Heart right ventricle (tissue), 16 donors: ENCODE measurements at regions not wholly inside any gene's neighbourhood (a gene's known extent, or its start where the extent isn't known, plus 50 kb on each side); places are given as distances from the start of the nearest gene placed in this dataset.

ENCODE experiments used
- ATAC-seq, 8 donors: fragments of 200-7000 bp; cut with Tn5 transposase; one replicate each; pipeline ENCODE4 v1.9.1; 2020; ENCODE audit warnings: mild to moderate bottlenecking in 8 of 8, moderate library complexity in 8 of 8, moderate number of reproducible peaks in 1 of 8
- DNase-seq, 2 donors: peaks; one replicate each; pipeline ENCODE4 v3.0.0-alpha.2; 2020
- H3K27ac ChIP-seq, 10 donors: fragments of 200-600 bp; sonication (generic) in 2 of 10; one replicate each; pipeline versions ENCODE4 v1.5.0 to v1.8.0; 2020 to 2022; ENCODE audit warnings: mild to moderate bottlenecking in 3 of 10
- H3K27me3 ChIP-seq, 7 donors: fragments of 200-600 bp; one replicate each; pipeline ENCODE4 v1.8.0; 2021 to 2022; ENCODE audit warnings: mild to moderate bottlenecking in 2 of 7
- H3K36me3 ChIP-seq, 9 donors: fragments of 200-600 bp; sonication (generic) in 1 of 9; one replicate each; pipeline versions ENCODE4 v1.5.0 to v1.8.0; 2020 to 2022; ENCODE audit warnings: mild to moderate bottlenecking in 2 of 9
- H3K4me1 ChIP-seq, 9 donors: fragments of 200-600 bp; sonication (generic) in 1 of 9; one replicate each; pipeline versions ENCODE4 v1.5.0 to v1.8.0; 2020 to 2022; ENCODE audit warnings: mild to moderate bottlenecking in 4 of 9
- H3K4me3 ChIP-seq, 10 donors: fragments of 200-600 bp; sonication (generic) in 2 of 10; one replicate each; pipeline versions ENCODE4 v1.5.0 to v1.8.0; 2020 to 2022; ENCODE audit warnings: mild to moderate bottlenecking in 7 of 10, moderate library complexity in 2 of 10
- H3K9me3 ChIP-seq, 11 donors: fragments of 200-600 bp in 10 of 11; sonication (generic) in 2 of 11; one replicate each; pipeline versions ENCODE4 v1.5.0 to v1.8.0; 2013 to 2022; ENCODE audit warnings: mild to moderate bottlenecking in 2 of 11, control low read depth in 1 of 11, moderate library complexity in 1 of 11
- CTCF ChIP-seq, 9 donors: fragments of 200-600 bp; sonication (generic) in 2 of 9; IDR thresholded peaks; one replicate each; pipeline versions ENCODE4 v1.5.0 to v1.8.0; 2021 to 2022; ENCODE audit warnings: antibody characterized with exemption in 9 of 9, mild to moderate bottlenecking in 5 of 9, moderate library complexity in 1 of 9
- WGBS, 2 donors: extraction: QIAGEN DNeasy Blood & Tissue Kit; methylation state at CpG; one replicate each; pipeline ENCODE4 v1.1.7; 2013; ENCODE audit warnings: inconsistent platforms in 1 of 2; 5-methylcytosine and 5-hydroxymethylcytosine counted together
- intact Hi-C, 10 donors: fragments of 100-400 bp; cut with DNase I; formaldehyde crosslinking; loops; one replicate each; pipeline versions ENCODE4 v1.11.1 to v1.14.2; 2022
- donor health status: Arrhythmogenic right ventricular cardiomyopathy.
- donor health status: ischemic (EF 13 %, LVEDD 7.1; RV severe dilation, severe dysfunction).
- donor health status: healthy with polysubstance abuse.
- donor health status: DM: no; HTN: yes; CAD: no.
- donor health status: DM: no; HTN: no; CAD: no.
- donor health status: ischemic (EF 25% LVEDD 6.9; RV normal size, moderate dysfunction).
- donor health status: ischemic (EF 25% LVEDD 5.7; RV mildly dilated, moderate dysfunction).
- donor health status: healthy.
- donor health status: DM: yes; HTN: yes; CAD: no.
- donor health status: Ischemic cardiomyopathy.
- donor health status: ischemic (EF 35%, LVEDD 5.7; RV mildly dilated, moderate dysfunction).
- donor health status: nonischemic (EF 11% LVEDD 7.7; RV severe dilation, severe dysfunction).
- donor health status: DM: yes; HTN: yes; CAD: no.
- donor health status: PGD.
- donor health status: ischemic (EF 29% LVEDD 5.4; RV normal size, mild dysfunction).
- donor health status: nonischemic (EF 23%, LVEDD 6.1; RV moderate dilation, normal function).

- H3K27ac ChIP-seq: no peak overlapping the region
- H3K36me3 ChIP-seq: no peaks in the 10 kb centered on the region
- DNase-seq (no peak), ATAC-seq (no peak)
- peaks cover 0 to 6% (median 3%) of the 10 kb centered on the region in 7 donors for H3K27me3 ChIP-seq
- TF ChIP-seq CTCF (IDR thresholded peaks at IDR 0.05): no peak
- H3K9me3 ChIP-seq: no peaks in the 10 kb centered on the region
- H3K4me1 ChIP-seq: peaks cover 0 to 11% (median 0%) of the 10 kb centered on the region in 9 donors
- H3K4me3 ChIP-seq: no peak overlapping the region
- intact Hi-C loops: loop anchor here in 7 of 10 donors (2.0 to 10.0 kb wide), 7 partner anchors 207 to 1241 kb away; no protein-coding TSS in a partner anchor
Measured at GRCh38 chr6:45715508-45715803, 300.2 kb downstream of the CLIC5 start.

GRCh38 chr6:45714741-45715507, 300.7 kb downstream of the CLIC5 start:
- 18 to 20% methylated on average over 6 of the region's 6 CpGs for WGBS, 2 donors
- DNase-seq: peak in 1 of 2 donors; percentile 67
- intact Hi-C loops: loop anchor here (1.0 to 10.0 kb wide), 11 partner anchors 207 to 1240 kb away; no protein-coding TSS in a partner anchor
- Histone ChIP-seq H3K9me3 (no peaks in the 10 kb centered on the region), H3K27ac (no peak overlapping the region), H3K4me1 (peaks cover 0 to 16% (median 0%) of the 10 kb centered on the region in 9 donors), H3K36me3 (no peaks in the 10 kb centered on the region), H3K4me3 (no peak overlapping the region), H3K27me3 (peaks cover 0 to 6% (median 3%) of the 10 kb centered on the region in 7 donors)
- ATAC-seq: peak; percentile 86 to 97 (median 93)
- TF ChIP-seq CTCF (IDR thresholded peaks at IDR 0.05): peak; percentile 65 to 92 (median 82)

GRCh38 chr6:45714006-45714730, 301.5 kb downstream of the CLIC5 start:
- H3K27me3 ChIP-seq: peaks cover 0 to 6% (median 3%) of the 10 kb centered on the region in 7 donors
- H3K27ac ChIP-seq: no peak overlapping the region
- ATAC-seq: no peak
- no peaks in the 10 kb centered on the region for H3K9me3 ChIP-seq
- no peak for DNase-seq
- no peak for TF ChIP-seq CTCF (IDR thresholded peaks at IDR 0.05)
- WGBS, 2 donors: 74 to 83% methylated on average over 11 of the region's 11 CpGs
- peaks cover 0 to 19% (median 0%) of the 10 kb centered on the region in 9 donors for H3K4me1 ChIP-seq
- intact Hi-C loops: loop anchor here (1.0 to 10.0 kb wide), 9 partner anchors 289 to 1239 kb away; no protein-coding TSS in a partner anchor
- H3K36me3 ChIP-seq: no peaks in the 10 kb centered on the region
- no peak overlapping the region for H3K4me3 ChIP-seq
